Glomerular visceral epithelial cell (primary cell): ENCODE measurements at regions not wholly inside any gene's neighbourhood (a gene's known extent, or its start where the extent isn't known, plus 50 kb on each side); places are given as distances from the start of the nearest gene placed in this dataset.
A peak's percentile ranks its signal among the peaks of the same experiment; 100 is the strongest.
"Not testable (repeated sequence)": the region's sequence is repeated elsewhere in the genome, so short reads cannot be mapped to it uniquely, and the experiment has no call there.

Experiments used
- DNase-seq: peaks from one replicate; pipeline ENCODE4 v3.0.0-alpha.2; 2016; ENCODE audit errors: extremely low spot score

- DNase-seq = not testable (repeated sequence)
Observed at GRCh38 chr21:28003627-28004026, 989.0 kb downstream of the LTN1 start.

- DNase-seq = not testable (repeated sequence)
Observed at GRCh38 chr21:27996906-27997305, 995.8 kb downstream of the LTN1 start.

GRCh38 chr21:27984663-27985325, 1007.9 kb downstream of the LTN1 start:
- peak; percentile 7 for DNase-seq

- not testable (repeated sequence) for DNase-seq
Observed at GRCh38 chr21:27979446-27979845, 1012.6 kb upstream of the ADAMTS5 start.

- no peak for DNase-seq
Observed at GRCh38 chr21:27975514-27975913, 1008.6 kb upstream of the ADAMTS5 start.

GRCh38 chr21:27974152-27974551, 1007.3 kb upstream of the ADAMTS5 start:
- DNase-seq = not testable (repeated sequence)

GRCh38 chr21:27968240-27968639, 1001.4 kb upstream of the ADAMTS5 start:
- not testable (repeated sequence) for DNase-seq

- peak; percentile 58 for DNase-seq
Observed at GRCh38 chr21:27954543-27955165, 987.8 kb upstream of the ADAMTS5 start.

GRCh38 chr21:27953340-27954045, 986.6 kb upstream of the ADAMTS5 start:
- DNase-seq = peak; percentile 15

- not testable (repeated sequence) for DNase-seq
Observed at GRCh38 chr21:27949093-27949492, 982.2 kb upstream of the ADAMTS5 start.

- DNase-seq = not testable (repeated sequence)
Observed at GRCh38 chr21:27930108-27930767, 963.4 kb upstream of the ADAMTS5 start.

- not testable (repeated sequence) for DNase-seq
Observed at GRCh38 chr21:27929179-27929578, 962.3 kb upstream of the ADAMTS5 start.

GRCh38 chr21:27928534-27929115, 961.7 kb upstream of the ADAMTS5 start:
- peak; percentile 57 for DNase-seq

- not testable (repeated sequence) for DNase-seq
Observed at GRCh38 chr21:27921421-27921820, 954.5 kb upstream of the ADAMTS5 start.

GRCh38 chr21:27917966-27918365, 951.1 kb upstream of the ADAMTS5 start:
- DNase-seq = not testable (repeated sequence)

GRCh38 chr21:27916326-27916725, 949.4 kb upstream of the ADAMTS5 start:
- peak; percentile 2 for DNase-seq

GRCh38 chr21:27912133-27912532, 945.2 kb upstream of the ADAMTS5 start:
- DNase-seq = not testable (repeated sequence)

- DNase-seq = not testable (repeated sequence)
Observed at GRCh38 chr21:27909487-27909886, 942.6 kb upstream of the ADAMTS5 start.

GRCh38 chr21:27908816-27909215, 941.9 kb upstream of the ADAMTS5 start:
- not testable (repeated sequence) for DNase-seq

GRCh38 chr21:27902904-27903303, 936.0 kb upstream of the ADAMTS5 start:
- DNase-seq = not testable (repeated sequence)

GRCh38 chr21:27893619-27894018, 926.7 kb upstream of the ADAMTS5 start:
- DNase-seq = not testable (repeated sequence)

GRCh38 chr21:27891495-27891894, 924.6 kb upstream of the ADAMTS5 start:
- DNase-seq = not testable (repeated sequence)
